H1 (cell line): ENCODE measurements at regions not wholly inside any gene's neighbourhood (a gene's known extent, or its start where the extent isn't known, plus 50 kb on each side); places are given as distances from the start of the nearest gene placed in this dataset.

ENCODE experiments used
- CTCF ChIA-PET: fragments of 300-600 bp; sonication (Branson Sonifier 250); formaldehyde crosslinking; loops from one replicate; lab custom pipeline; 2021; ENCODE audit not compliant: partially characterized antibody; lab: Charles Lee
- POLR2A ChIA-PET: fragments of 300-600 bp; sonication (Branson Sonifier 250); formaldehyde crosslinking; loops from one replicate; lab custom pipeline; 2021; ENCODE audit warnings: inconsistent platforms; ENCODE audit not compliant: partially characterized antibody; lab: Charles Lee
- DNase-seq, 2 experiments: peaks; one replicate each; pipeline versions ENCODE4 v3.0.0 to v3.0.0-alpha.2; 2010 to 2022; ENCODE audit warnings: low spot score in 2 of 2, low read depth in 1 of 2, mixed read lengths in 1 of 2
- FAIRE-seq: peaks from 2 replicates; lab custom pipeline; 2011; peaks lifted over from hg19 to GRCh38; lab: Jason Lieb, UNC
- H2AFZ ChIP-seq: 2 replicates; pipeline ENCODE4 v1.8.1; 2012; ENCODE audit warnings: low read length, inconsistent platforms
- H2AK5ac ChIP-seq: 2 replicates; pipeline ENCODE4 v1.6.1; 2013; ENCODE audit warnings: low read depth, low read length
- H2BK120ac ChIP-seq: replicated peaks from 2 replicates; pipeline ENCODE3; 2013; ENCODE audit warnings: low read depth, low read length, inconsistent platforms
- H2BK12ac ChIP-seq: 2 replicates; pipeline ENCODE4 v1.6.1; 2013; ENCODE audit warnings: low read depth, low read length
- H2BK15ac ChIP-seq: 2 replicates; pipeline ENCODE4 v1.6.1; 2013; ENCODE audit warnings: low read length
- H2BK20ac ChIP-seq: 2 replicates; pipeline ENCODE4 v1.6.1; 2013; ENCODE audit warnings: low read length
- H2BK5ac ChIP-seq: 2 replicates; pipeline ENCODE4 v1.6.1; 2013; ENCODE audit warnings: low read depth, low read length
- H3K14ac ChIP-seq: 2 replicates; pipeline ENCODE4 v1.6.1; 2013; ENCODE audit warnings: inconsistent platforms; ENCODE audit not compliant: insufficient read length
- H3K18ac ChIP-seq: 2 replicates; pipeline ENCODE4 v1.6.1; 2013; ENCODE audit warnings: low read length; ENCODE audit errors: extremely low read depth
- H3K23ac ChIP-seq: 2 replicates; pipeline ENCODE4 v1.6.1; 2013; ENCODE audit warnings: inconsistent platforms; ENCODE audit not compliant: insufficient read length
- H3K23me2 ChIP-seq: 2 replicates; pipeline ENCODE4 v1.6.1; 2013; ENCODE audit warnings: low read depth, low read length
- H3K27ac ChIP-seq: 2 replicates; pipeline ENCODE4 v1.6.1; 2011; ENCODE audit warnings: low read depth, low read length, inconsistent platforms
- H3K27me3 ChIP-seq, 4 experiments: replicated peaks in 1 of 4; 1 replicate in 1 of 4; 2 replicates in 3 of 4; pipeline versions ENCODE4 v1.6.1 to v1.8.1; 2011 to 2013; ENCODE audit warnings: low read length in 3 of 4, mild to moderate bottlenecking in 3 of 4, inconsistent platforms in 2 of 4, mixed read lengths in 2 of 4, moderate library complexity in 1 of 4; ENCODE audit not compliant: control insufficient read depth in 3 of 4, insufficient read depth in 3 of 4; ENCODE audit errors: extremely low read depth in 1 of 4
- H3K36me3 ChIP-seq, 4 experiments: 2 replicates each; pipeline versions ENCODE4 v1.6.1 to v1.8.1; 2011 to 2013; ENCODE audit warnings: mild to moderate bottlenecking in 4 of 4, low read length in 3 of 4, moderate library complexity in 2 of 4, control low read depth in 1 of 4, inconsistent platforms in 1 of 4; ENCODE audit not compliant: insufficient read depth in 4 of 4, control insufficient read depth in 2 of 4
- H3K4ac ChIP-seq: replicated peaks from 2 replicates; pipeline ENCODE3; 2013; ENCODE audit warnings: low read length, low read depth, mixed read lengths, inconsistent platforms; ENCODE audit not compliant: insufficient read length
- H3K4me1 ChIP-seq, 4 experiments: replicated peaks in 1 of 4; 1 replicate in 1 of 4; 2 replicates in 3 of 4; pipeline versions ENCODE4 v1.6.1 to v1.8.1; 2011 to 2013; ENCODE audit warnings: low read length in 3 of 4, inconsistent platforms in 2 of 4, mixed read lengths in 1 of 4; ENCODE audit not compliant: insufficient read depth in 4 of 4, control insufficient read depth in 3 of 4
- H3K4me2 ChIP-seq, 2 experiments: 2 replicates each; pipeline versions ENCODE4 v1.6.1 to v1.8.1; 2011 to 2013; ENCODE audit warnings: low read depth in 2 of 2, low read length in 2 of 2, control low read depth in 1 of 2, inconsistent platforms in 1 of 2, mild to moderate bottlenecking in 1 of 2; ENCODE audit not compliant: insufficient read depth in 1 of 2
- H3K4me3 ChIP-seq, 4 experiments: fragments of 200-600, 300-600 bp in 1 of 4; sonication (generic), shearing (Covaris generic), sonication (Bioruptor Twin) in 1 of 4; 2 replicates each; pipeline versions ENCODE4 v1.5.1 to v1.8.1; 2011 to 2016; ENCODE audit warnings: low read length in 4 of 4, low read depth in 3 of 4, control low read depth in 2 of 4, inconsistent platforms in 2 of 4, mild to moderate bottlenecking in 2 of 4, mixed read lengths in 1 of 4, moderate library complexity in 1 of 4; ENCODE audit not compliant: insufficient read depth in 2 of 4; ENCODE audit errors: extremely low read depth in 1 of 4
- H3K56ac ChIP-seq: replicated peaks from 2 replicates; pipeline ENCODE3; 2013; ENCODE audit warnings: low read depth, mild to moderate bottlenecking, mixed read lengths, low read length, inconsistent platforms; ENCODE audit not compliant: insufficient read length
- H3K79me1 ChIP-seq: 2 replicates; pipeline ENCODE4 v1.6.1; 2013; ENCODE audit warnings: low read depth, low read length, control low read depth
- H3K79me2 ChIP-seq, 2 experiments: 2 replicates each; pipeline versions ENCODE4 v1.6.1 to v1.8.1; 2012 to 2013; ENCODE audit warnings: low read length in 2 of 2, mild to moderate bottlenecking in 2 of 2, inconsistent platforms in 1 of 2; ENCODE audit not compliant: insufficient read depth in 2 of 2, control insufficient read depth in 1 of 2
- H3K9ac ChIP-seq, 4 experiments: replicated peaks in 1 of 4; 1 replicate in 1 of 4; 2 replicates in 3 of 4; pipeline versions ENCODE4 v1.6.1 to v1.8.1; 2011 to 2013; ENCODE audit warnings: low read depth in 3 of 4, low read length in 3 of 4, control low read depth in 2 of 4, mild to moderate bottlenecking in 2 of 4, moderate library complexity in 2 of 4, inconsistent platforms in 1 of 4; ENCODE audit errors: extremely low read depth in 1 of 4
- H3K9me3 ChIP-seq, 2 experiments: 2 replicates each; pipeline versions ENCODE4 v1.6.1 to v1.8.1; 2012 to 2013; ENCODE audit warnings: mild to moderate bottlenecking in 2 of 2, moderate library complexity in 2 of 2, control low read depth in 1 of 2, inconsistent platforms in 1 of 2, low read depth in 1 of 2, low read length in 1 of 2, mixed read lengths in 1 of 2; ENCODE audit not compliant: insufficient read depth in 2 of 2
- H4K20me1 ChIP-seq, 2 experiments: replicated peaks in 1 of 2; 2 replicates each; pipeline versions ENCODE3 to v1.8.1; 2011 to 2013; ENCODE audit warnings: inconsistent platforms in 2 of 2, low read length in 2 of 2, mild to moderate bottlenecking in 1 of 2; ENCODE audit not compliant: insufficient read depth in 2 of 2, control insufficient read depth in 1 of 2
- H4K5ac ChIP-seq: 2 replicates; pipeline ENCODE4 v1.6.1; 2013; ENCODE audit warnings: low read length, low read depth, mixed read lengths, inconsistent platforms; ENCODE audit not compliant: insufficient read length
- H4K8ac ChIP-seq: 2 replicates; pipeline ENCODE4 v1.8.0; 2013; ENCODE audit warnings: mild to moderate bottlenecking, moderate library complexity, low read length, inconsistent platforms; ENCODE audit not compliant: insufficient read depth; ENCODE audit errors: extremely low read depth
- H4K91ac ChIP-seq: replicated peaks from 2 replicates; pipeline ENCODE3; 2013; ENCODE audit warnings: low read length, mixed read lengths, inconsistent platforms; ENCODE audit not compliant: insufficient read length
- ASH2L ChIP-seq: fragments of 200-600, 300-600 bp; sonication (generic); IDR thresholded peaks from one replicate; pipeline ENCODE4 v1.7.1; 2017; ENCODE audit warnings: low read length
- CHD2 ChIP-seq: IDR thresholded peaks from 2 replicates; pipeline ENCODE4 v1.6.1; 2012; ENCODE audit warnings: low read length, improper control_type of control experiment
- CREB1 ChIP-seq: IDR thresholded peaks from 2 replicates; pipeline ENCODE4 v1.6.1; 2012; ENCODE audit warnings: inconsistent platforms
- EZH2 ChIP-seq: fragments of 200-600 bp; sonication (generic); IDR thresholded peaks from 2 replicates; pipeline ENCODE4 v1.7.1; 2012; ENCODE audit warnings: low read depth, mild to moderate bottlenecking, moderate library complexity, low read length, inconsistent platforms; ENCODE audit not compliant: severe bottlenecking
- GTF2F1 ChIP-seq: IDR thresholded peaks from 2 replicates; pipeline ENCODE4 v1.6.1; 2012; ENCODE audit warnings: low read depth, low read length, improper control_type of control experiment, borderline replicate concordance
- JUN ChIP-seq: IDR thresholded peaks from 2 replicates; pipeline ENCODE4 v1.6.1; 2011; ENCODE audit warnings: low read depth, mild to moderate bottlenecking, improper control_type of control experiment, low read length
- KDM1A ChIP-seq: fragments of 200-600, 300-600 bp; sonication (generic); IDR thresholded peaks from 2 replicates; pipeline ENCODE4 v1.7.1; 2016; ENCODE audit warnings: mild to moderate bottlenecking, low read length, borderline replicate concordance
- POU5F1 ChIP-seq: IDR thresholded peaks from 2 replicates; pipeline ENCODE4 v1.6.1; 2011; ENCODE audit warnings: low read depth, mild to moderate bottlenecking, low read length, moderate library complexity
- SAP30 ChIP-seq: fragments of 300-600 bp; sonication (generic); IDR thresholded peaks from 2 replicates; pipeline ENCODE4 v1.7.1; 2012; ENCODE audit warnings: low read length, moderate library complexity, mild to moderate bottlenecking, inconsistent platforms; ENCODE audit not compliant: insufficient read depth, insufficient replicate concordance
- SIN3A ChIP-seq, 2 experiments: IDR thresholded peaks in 1 of 2; conservative IDR thresholded peaks in 1 of 2; 2 replicates each; pipeline ENCODE4 v1.6.1; 2011 to 2012; ENCODE audit warnings: low read length in 2 of 2, improper control_type of control experiment in 1 of 2, low read depth in 1 of 2, mild to moderate bottlenecking in 1 of 2
- SIRT6 ChIP-seq: IDR thresholded peaks from one replicate; pipeline ENCODE4 v1.7.1; 2012; ENCODE audit warnings: low read length, inconsistent platforms
- SP1 ChIP-seq: IDR thresholded peaks from 2 replicates; pipeline ENCODE4 v1.6.1; 2011; ENCODE audit warnings: low read depth, low read length
- SUZ12 ChIP-seq: fragments of 200-600 bp; sonication (generic); IDR thresholded peaks from 2 replicates; pipeline ENCODE4 v1.6.1; 2012; ENCODE audit warnings: mild to moderate bottlenecking, inconsistent platforms, low read length, moderate library complexity, mixed read lengths
- TCF12 ChIP-seq: IDR thresholded peaks from 2 replicates; pipeline ENCODE4 v1.6.1; 2011; ENCODE audit warnings: low read depth, mild to moderate bottlenecking, low read length
- ZNF274 ChIP-seq: IDR thresholded peaks from 2 replicates; pipeline ENCODE4 v1.7.0; 2012; ENCODE audit warnings: low read length, borderline replicate concordance; ENCODE audit errors: extremely low read depth
- WGBS, 2 experiments: shearing (Covaris generic) in 1 of 2; methylation state at CpG; one replicate each; pipeline versions ENCODE4 v1.1.6 to v1.1.7; 2013 to 2015; ENCODE audit warnings: low lambda C conversion rate in 2 of 2, mixed read lengths in 2 of 2, inconsistent platforms in 1 of 2, low coverage in 1 of 2, missing lambda C conversion rate in 1 of 2; ENCODE audit not compliant: insufficient replicate concordance in 2 of 2, insufficient coverage in 1 of 2, insufficient read length in 1 of 2; ENCODE audit errors: extremely low coverage in 1 of 2, missing lambda C conversion rate in 1 of 2; 5-methylcytosine and 5-hydroxymethylcytosine counted together

GRCh38 chr12:105928436-105928835, 210.3 kb downstream of the NUAK1 start:
- H3K23me2 ChIP-seq = peaks cover 2% of the 10 kb centered on the region; the same call in 1 of the 2 replicates
- no peak overlapping the region for H3K4me3 ChIP-seq
- no peaks in the 10 kb centered on the region for H3K9me3 ChIP-seq
- H2BK12ac ChIP-seq = no peak overlapping the region
- H2AK5ac ChIP-seq = no peak overlapping the region
- no peak overlapping the region for H4K91ac ChIP-seq
- no peak overlapping the region for H2BK5ac ChIP-seq
- H3K56ac ChIP-seq = no peak overlapping the region
- no peaks in the 10 kb centered on the region for H3K79me1 ChIP-seq
- H4K5ac ChIP-seq = no peak overlapping the region
- H2AFZ ChIP-seq = no peak overlapping the region
- H2BK20ac ChIP-seq = no peak overlapping the region
- FAIRE-seq (no peak), DNase-seq (no peak)
- no peak overlapping the region for H2BK120ac ChIP-seq
- WGBS, 2 experiments = 91% methylated on average over 3 of the region's 3 CpGs; no CpG with 5 or more reads in 1 of the 2 experiments
- no peaks in the 10 kb centered on the region for H3K79me2 ChIP-seq
- H3K4ac ChIP-seq = no peak overlapping the region
- no peaks in the 10 kb centered on the region for H3K36me3 ChIP-seq
- H3K27me3 ChIP-seq = no peaks in the 10 kb centered on the region
- no peak overlapping the region for H2BK15ac ChIP-seq
- no peaks in the 10 kb centered on the region for H4K20me1 ChIP-seq
- H3K14ac ChIP-seq = no peak overlapping the region
- no peak overlapping the region for H3K4me2 ChIP-seq
- H3K4me1 ChIP-seq = peaks cover 0 to 7% (median 4%) of the 10 kb centered on the region in 4 experiments; a peak in 3 of 7 replicates
- H3K18ac ChIP-seq = no peak overlapping the region
- CTCF ChIA-PET = interaction anchor here (1.0 kb wide), 1 partner anchor 9 kb away, joined by 4 read pairs; no protein-coding TSS in a partner anchor
- TF ChIP-seq TCF12 (no peak), ZNF274 (no peak), SIRT6 (no peak), JUN (no peak), SP1 (no peak), SAP30 (no peak), EZH2 (no peak), ASH2L (no peak), SIN3A (conservative IDR thresholded peaks at IDR 0.05 in 1 of 2, IDR thresholded peaks at IDR 0.05 in 1 of 2; ENCODE audit: low read depth in 1 of 2, low read length in 2 of 2) (no peak), KDM1A (no peak), SUZ12 (no peak), POU5F1 (no peak), CREB1 (no peak), GTF2F1 (no peak), CHD2 (no peak)
- POLR2A ChIA-PET = no interaction called here
- no peak overlapping the region for H3K27ac ChIP-seq
- H4K8ac ChIP-seq = no peak overlapping the region
- H3K9ac ChIP-seq = no peak overlapping the region
- H3K23ac ChIP-seq = no peak overlapping the region
